K562 (cell line): ENCODE measurements at regions not wholly inside any gene's neighbourhood (a gene's known extent, or its start where the extent isn't known, plus 50 kb on each side); places are given as distances from the start of the nearest gene placed in this dataset.

Experiments
- ATAC-seq: fragments of 200-7000 bp; cut with Tn5 transposase; 3 replicates; pipeline ENCODE4 v1.9.1; 2020; ENCODE audit warnings: moderate library complexity
- BruUV-seq: library from RNA; stranded (reverse); fragments of 400-500 nt; replicated peaks from 2 replicates; lab custom pipeline; 2021; lab: Mats Ljungman, UMichigan
- CTCF ChIA-PET: fragments of 300-600 bp; formaldehyde crosslinking; extraction: SDS; loops from one replicate; lab custom pipeline; 2021; ENCODE audit warnings: low intra/inter-chr PET ratio; lab: Yijun Ruan, JAX
- POLR2A ChIA-PET: fragments of 300-600, 350-650 bp; sonication (Branson Sonifier 250); formaldehyde crosslinking; extraction: SDS; loops from one replicate; lab custom pipeline; 2021; ENCODE audit warnings: antibody characterized with exemption, inconsistent platforms; lab: Yijun Ruan, JAX
- DNase-seq, 4 experiments: peaks; one replicate each; pipeline versions ENCODE4 v3.0.0 to v3.0.0-alpha.2; 2011 to 2018; ENCODE audit warnings: low spot score in 3 of 4, mixed read lengths in 3 of 4; ENCODE audit errors: extremely low read depth in 1 of 4
- FAIRE-seq: peaks from 2 replicates; lab custom pipeline; 2011; peaks lifted over from hg19 to GRCh38; lab: Jason Lieb, UNC
- H2AFZ ChIP-seq: 2 replicates; pipeline ENCODE4 v1.6.0; 2011; ENCODE audit warnings: low read depth, low read length, control low read depth, inconsistent platforms
- H3K27ac ChIP-seq: fragments of 200-600 bp; 3 replicates; pipeline ENCODE4 v1.8.0; 2011; ENCODE audit warnings: low read depth, mild to moderate bottlenecking, control low read depth, inconsistent platforms, low read length, moderate library complexity, mixed read lengths; ENCODE audit errors: extremely low read depth
- H3K27me3 ChIP-seq, 2 experiments: fragments of 300-600 bp in 1 of 2; 2 replicates in 1 of 2; 3 replicates in 1 of 2; pipeline versions ENCODE4 v1.6.0 to v1.8.0; 2011; ENCODE audit warnings: inconsistent platforms in 2 of 2, low read length in 2 of 2, mild to moderate bottlenecking in 1 of 2, mixed read lengths in 1 of 2, moderate library complexity in 1 of 2; ENCODE audit not compliant: control insufficient read depth in 2 of 2, insufficient read depth in 2 of 2
- H3K36me3 ChIP-seq: fragments of 300-600 bp; 3 replicates; pipeline ENCODE4 v1.8.0; 2011; ENCODE audit warnings: mild to moderate bottlenecking, low read length, inconsistent platforms; ENCODE audit not compliant: control insufficient read depth, insufficient read depth
- H3K4me1 ChIP-seq, 2 experiments: fragments of 200-600 bp in 1 of 2; replicated peaks in 1 of 2; 2 replicates in 1 of 2; 3 replicates in 1 of 2; pipeline versions ENCODE4 v1.5.1 to v1.8.0; 2011; ENCODE audit warnings: inconsistent platforms in 2 of 2, low read length in 2 of 2, mild to moderate bottlenecking in 1 of 2, mixed read lengths in 1 of 2, moderate library complexity in 1 of 2; ENCODE audit not compliant: control insufficient read depth in 2 of 2, insufficient read depth in 2 of 2
- H3K4me2 ChIP-seq: 2 replicates; pipeline ENCODE4 v1.6.1; 2011; ENCODE audit warnings: low read length, control low read depth, inconsistent platforms, mixed read lengths; ENCODE audit not compliant: insufficient read depth
- H3K4me3 ChIP-seq: fragments of 200-600 bp; sonication (generic), shearing (Covaris generic); 2 replicates; pipeline ENCODE4 v1.5.1; 2016; ENCODE audit warnings: control low read depth, inconsistent platforms
- H3K79me2 ChIP-seq: fragments of 200-600 bp; 3 replicates; pipeline ENCODE4 v1.8.0; 2011; ENCODE audit warnings: low read length, inconsistent platforms; ENCODE audit not compliant: control insufficient read depth, insufficient read depth
- H3K9ac ChIP-seq, 2 experiments: 2 replicates each; pipeline versions ENCODE4 v1.6.0 to v1.6.1; 2011; ENCODE audit warnings: low read depth in 2 of 2, low read length in 2 of 2, control low read depth in 1 of 2, inconsistent platforms in 1 of 2, mild to moderate bottlenecking in 1 of 2, mixed read lengths in 1 of 2; ENCODE audit not compliant: insufficient read depth in 1 of 2
- H3K9me1 ChIP-seq: one replicate; pipeline ENCODE4 v1.6.0; 2011; ENCODE audit warnings: inconsistent platforms, mild to moderate bottlenecking, low read length, moderate library complexity; ENCODE audit not compliant: control insufficient read depth, insufficient read depth
- H3K9me3 ChIP-seq: replicated peaks from 2 replicates; pipeline ENCODE4 v1.5.1; 2011; ENCODE audit warnings: low read depth, low read length, inconsistent platforms; ENCODE audit not compliant: control insufficient read depth, insufficient read depth
- H4K20me1 ChIP-seq: replicated peaks from 2 replicates; pipeline ENCODE4 v1.6.1; 2011; ENCODE audit warnings: low read length, inconsistent platforms, mixed read lengths; ENCODE audit not compliant: control insufficient read depth, insufficient read depth
- BACH1 ChIP-seq: fragments of 200-800 bp; sonication (Bioruptor generic); IDR thresholded peaks from 2 replicates; pipeline ENCODE4 v1.6.1; 2016; ENCODE audit warnings: missing genetic modification characterization, missing compliant biosample characterization
- MEF2D ChIP-seq: conservative IDR thresholded peaks from 2 replicates; pipeline ENCODE4 v1.6.1; 2016; ENCODE audit warnings: low read depth, missing genetic modification characterization, missing compliant biosample characterization
- MNT ChIP-seq, 2 experiments: fragments of 450-650 bp; conservative IDR thresholded peaks; 2 replicates each; pipeline ENCODE4 v1.6.1; 2017; ENCODE audit warnings: mild to moderate bottlenecking in 2 of 2, moderate library complexity in 2 of 2
- ZNF583 ChIP-seq: fragments of 250-450 bp; sonication (Bioruptor Pico); IDR thresholded peaks from 2 replicates; pipeline ENCODE4 v1.4.0; 2020
- in situ Hi-C: fragments of 300-500 bp; cut with MboI; formaldehyde crosslinking; loops from 4 replicates; pipeline ENCODE4 v1.15.0; 2018; ENCODE audit warnings: inconsistent platforms, mixed read lengths
- intact Hi-C: fragments of 100-400 bp; cut with micrococcal nuclease; formaldehyde crosslinking; loops from 2 replicates; pipeline ENCODE4 v1.14.2; 2022

GRCh38 chr12:90455756-90456155, 499.2 kb downstream of the CCER1 start (continued):
- no peak for TF ChIP-seq BACH1 (tag)

DNA sequence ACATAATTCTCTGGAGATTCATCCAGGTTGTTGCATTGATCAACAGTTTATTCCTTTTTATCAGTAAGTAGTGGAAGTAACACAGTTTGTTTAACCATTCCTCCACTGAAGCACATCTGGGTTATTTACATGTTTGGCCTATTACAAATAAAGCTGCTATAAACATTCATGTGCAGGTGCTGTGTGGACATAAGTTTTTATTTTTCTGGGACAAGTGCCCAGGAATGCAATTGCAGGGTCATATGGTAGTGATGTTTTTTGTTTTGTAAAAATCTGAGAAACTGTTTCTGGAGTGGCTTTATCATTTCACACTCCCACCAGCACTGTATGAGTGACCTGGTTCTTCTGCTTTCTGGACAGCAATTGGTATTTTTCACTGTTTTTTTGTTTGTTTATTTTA, 505.4 kb downstream of the CCER1 start:
- no peaks in the 10 kb centered on the region for H3K36me3 ChIP-seq
- DNase-seq (no peak), ATAC-seq (no peak), FAIRE-seq (no peak)
- in situ Hi-C loops (no loop called here), intact Hi-C loops (no loop called here)
- no peak overlapping the region for H2AFZ ChIP-seq
- no peak overlapping the region for H3K4me3 ChIP-seq
- no peak overlapping the region for H3K4me2 ChIP-seq
- H3K27ac ChIP-seq: no peak overlapping the region
- H4K20me1 ChIP-seq: no peaks in the 10 kb centered on the region
- BruUV-seq: no TSS peak
- no peak overlapping the region for H3K9ac ChIP-seq
- ChIA-PET CTCF (no interaction called here), POLR2A (no interaction called here)
- no peaks in the 10 kb centered on the region for H3K9me3 ChIP-seq
- no peaks in the 10 kb centered on the region for H3K4me1 ChIP-seq
- no peaks in the 10 kb centered on the region for H3K27me3 ChIP-seq
- H3K79me2 ChIP-seq: no peaks in the 10 kb centered on the region
- H3K9me1 ChIP-seq: no peaks in the 10 kb centered on the region
- TF ChIP-seq ZNF583 (no peak), MNT (conservative IDR thresholded peaks at IDR 0.05) (no peak), MEF2D (tag) (no peak)
